Ovary (tissue), 7 donors: ENCODE measurements at regions not wholly inside any gene's neighbourhood (a gene's known extent, or its start where the extent isn't known, plus 50 kb on each side); places are given as distances from the start of the nearest gene placed in this dataset.

Source experiments
- DNase-seq, 5 donors: peaks; one replicate each; pipeline ENCODE4 v3.0.0-alpha.2; 2019 to 2020
- H3K27ac ChIP-seq, 2 donors: fragments of 200-600 bp; one replicate each; pipeline versions ENCODE4 v1.5.1 to v1.8.0; 2019 to 2022
- H3K27me3 ChIP-seq: fragments of 200-600 bp; one replicate; pipeline ENCODE4 v1.8.0; 2022
- H3K36me3 ChIP-seq: fragments of 200-600 bp; sonication (generic); one replicate; pipeline ENCODE4 v1.5.1; 2019
- H3K4me1 ChIP-seq: one replicate; pipeline ENCODE4 v1.8.1; 2013; ENCODE audit warnings: mild to moderate bottlenecking, moderate library complexity; ENCODE audit not compliant: insufficient read depth
- H3K4me3 ChIP-seq: fragments of 200-600 bp; sonication (generic); one replicate; pipeline ENCODE4 v1.5.1; 2017
- H3K9me3 ChIP-seq, 2 donors: fragments of 200-600 bp in 1 of 2; sonication (generic) in 1 of 2; one replicate each; pipeline versions ENCODE4 v1.5.1 to v1.8.1; 2013 to 2019; ENCODE audit warnings: mild to moderate bottlenecking in 1 of 2, moderate library complexity in 1 of 2
- EP300 ChIP-seq: sonication (generic); formaldehyde crosslinking; IDR thresholded peaks from one replicate; pipeline ENCODE4 v1.6.1; 2017; ENCODE audit warnings: antibody characterized with exemption
- POLR2A ChIP-seq: fragments of 450-650 bp; IDR thresholded peaks from one replicate; pipeline ENCODE4 v1.6.1; 2017; ENCODE audit warnings: antibody characterized with exemption, mild to moderate bottlenecking, moderate library complexity
- WGBS, 3 donors: extraction: QIAGEN DNeasy Blood & Tissue Kit in 1 of 3; methylation state at CpG; one replicate each; pipeline versions ENCODE4 v1.1.5 to v1.1.7; 2013 to 2017; 5-methylcytosine and 5-hydroxymethylcytosine counted together
- intact Hi-C, 4 donors: fragments of 100-400 bp; cut with DNase I; formaldehyde crosslinking; loops; one replicate each; pipeline versions ENCODE4 v1.11.0 to v1.15.1; 2022 to 2023
- TF ChIP-seq, protein P1 (sequence below), 3 donors: fragments of 450-650 bp in 2 of 3; fragments of 200-600 bp in 1 of 3; IDR thresholded peaks; one replicate each; pipeline versions ENCODE4 v1.5.1 to v1.8.0; 2016 to 2022; ENCODE audit warnings: antibody characterized with exemption in 3 of 3, mild to moderate bottlenecking in 1 of 3
- donor health status: DM: no; HTN: no; CAD: no; lungs with moderate emphysema.
- donor health status: DM: no; HTN: no; CAD: no.
- donor health status: Bipolar disorder and iron deficiency.
- donor health status: DM: no; HTN: no; CAD: no.
- donor health status: DM: yes; HTN: yes; CAD: no.

DNA sequence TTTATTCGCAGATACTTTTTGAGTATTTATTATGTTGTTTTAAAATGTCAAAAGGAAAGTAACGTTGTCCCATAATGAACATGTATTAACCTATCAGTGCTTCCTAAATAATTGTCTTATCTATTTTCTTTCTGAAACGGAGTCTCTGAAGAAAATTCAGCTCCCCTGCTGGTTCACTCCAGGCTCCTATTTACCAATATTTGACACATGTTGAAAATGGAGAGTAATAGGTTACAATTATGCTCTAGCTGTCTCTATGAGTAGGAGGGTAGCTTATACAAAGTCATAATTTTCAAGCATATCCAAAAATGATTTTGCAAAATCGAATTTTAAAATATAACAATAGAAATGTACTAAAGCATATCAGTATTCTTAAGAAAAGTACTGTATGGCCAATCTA is 844.1 kb downstream of the CDH18 start:
- WGBS, 3 donors = 52 to 54% (median 53%) methylated on average over 4 of the region's 4 CpGs
- TF ChIP-seq EP300 = no peak
- no peak for TF ChIP-seq POLR2A
- TF ChIP-seq, protein P1, sequence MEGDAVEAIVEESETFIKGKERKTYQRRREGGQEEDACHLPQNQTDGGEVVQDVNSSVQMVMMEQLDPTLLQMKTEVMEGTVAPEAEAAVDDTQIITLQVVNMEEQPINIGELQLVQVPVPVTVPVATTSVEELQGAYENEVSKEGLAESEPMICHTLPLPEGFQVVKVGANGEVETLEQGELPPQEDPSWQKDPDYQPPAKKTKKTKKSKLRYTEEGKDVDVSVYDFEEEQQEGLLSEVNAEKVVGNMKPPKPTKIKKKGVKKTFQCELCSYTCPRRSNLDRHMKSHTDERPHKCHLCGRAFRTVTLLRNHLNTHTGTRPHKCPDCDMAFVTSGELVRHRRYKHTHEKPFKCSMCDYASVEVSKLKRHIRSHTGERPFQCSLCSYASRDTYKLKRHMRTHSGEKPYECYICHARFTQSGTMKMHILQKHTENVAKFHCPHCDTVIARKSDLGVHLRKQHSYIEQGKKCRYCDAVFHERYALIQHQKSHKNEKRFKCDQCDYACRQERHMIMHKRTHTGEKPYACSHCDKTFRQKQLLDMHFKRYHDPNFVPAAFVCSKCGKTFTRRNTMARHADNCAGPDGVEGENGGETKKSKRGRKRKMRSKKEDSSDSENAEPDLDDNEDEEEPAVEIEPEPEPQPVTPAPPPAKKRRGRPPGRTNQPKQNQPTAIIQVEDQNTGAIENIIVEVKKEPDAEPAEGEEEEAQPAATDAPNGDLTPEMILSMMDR (IDR thresholded peaks at IDR 0.05) = no peak
- H3K36me3 ChIP-seq = no peaks in the 10 kb centered on the region

DNA sequence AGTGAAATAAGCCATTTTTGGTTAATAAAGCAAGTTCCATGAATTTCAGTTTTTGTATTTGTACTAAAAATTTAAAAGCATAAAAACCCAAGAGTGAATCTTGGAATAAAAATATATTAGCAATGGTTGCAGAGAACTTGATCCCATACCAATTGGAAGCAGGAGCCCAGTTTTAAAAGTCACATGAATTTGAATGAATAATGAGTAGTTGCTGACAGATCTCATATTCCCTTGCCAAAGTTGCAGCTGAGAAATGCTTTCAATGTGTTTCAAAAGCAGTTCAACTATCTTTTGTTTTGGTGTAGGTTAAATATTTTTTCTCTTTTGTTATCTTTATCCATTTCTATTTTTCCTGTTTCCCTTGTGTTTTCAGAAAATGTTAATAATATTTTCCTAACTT is 818.6 kb downstream of the CDH18 start:
- Histone ChIP-seq H3K36me3 (no peaks in the 10 kb centered on the region), H3K27me3 (no peaks in the 10 kb centered on the region), H3K27ac (no peak overlapping the region), H3K4me3 (no peak overlapping the region), H3K9me3 (no peaks in the 10 kb centered on the region), H3K4me1 (no peaks in the 10 kb centered on the region)
- intact Hi-C loops = no loop called here
- no peak for DNase-seq
- TF ChIP-seq EP300 (no peak), POLR2A (no peak)
- TF ChIP-seq, protein P1 (IDR thresholded peaks at IDR 0.05) = no peak

More for the DNA sequence above, 844.1 kb downstream of the CDH18 start:
- no peak overlapping the region for H3K4me3 ChIP-seq
- intact Hi-C loops = no loop called here
- no peak for DNase-seq
- H3K27me3 ChIP-seq = no peaks in the 10 kb centered on the region
- no peaks in the 10 kb centered on the region for H3K9me3 ChIP-seq
- no peaks in the 10 kb centered on the region for H3K4me1 ChIP-seq
- H3K27ac ChIP-seq = no peak overlapping the region

DNA sequence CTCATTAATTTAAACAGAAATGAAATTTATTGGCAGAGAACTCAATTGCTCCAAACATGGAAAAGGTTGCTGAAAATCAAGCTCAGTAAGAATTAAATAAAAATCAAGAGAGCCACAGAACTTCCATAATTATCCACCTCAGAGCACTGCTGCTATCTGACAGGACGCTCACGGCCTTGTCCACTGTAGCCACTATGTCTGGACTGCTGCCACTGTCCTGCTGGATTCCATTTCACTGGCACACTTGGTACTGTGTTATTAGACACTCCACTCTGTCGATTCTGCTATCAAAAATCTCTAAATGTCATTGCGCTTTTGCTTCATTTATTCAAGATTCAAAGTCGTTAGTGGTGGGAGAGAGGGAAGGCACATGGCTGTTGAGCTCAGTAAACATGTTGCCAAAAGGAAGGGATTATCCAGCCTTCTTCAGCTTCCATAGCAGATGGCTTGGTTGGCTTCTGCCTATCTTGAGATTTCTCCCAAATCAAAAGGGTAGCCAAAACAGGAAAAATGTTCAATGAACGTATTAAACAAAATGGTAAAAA is 815.0 kb downstream of the CDH18 start:
- no peak for DNase-seq
- Histone ChIP-seq H3K4me3 (no peak overlapping the region), H3K4me1 (no peaks in the 10 kb centered on the region), H3K36me3 (no peaks in the 10 kb centered on the region), H3K27ac (no peak overlapping the region), H3K9me3 (no peaks in the 10 kb centered on the region), H3K27me3 (no peaks in the 10 kb centered on the region)
- intact Hi-C loops = no loop called here
- WGBS, 3 donors = 82 to 85% (median 82%) methylated on average over 6 of the region's 6 CpGs
- TF ChIP-seq POLR2A (no peak), EP300 (no peak)
- TF ChIP-seq, protein P1 (IDR thresholded peaks at IDR 0.05) = no peak

DNA sequence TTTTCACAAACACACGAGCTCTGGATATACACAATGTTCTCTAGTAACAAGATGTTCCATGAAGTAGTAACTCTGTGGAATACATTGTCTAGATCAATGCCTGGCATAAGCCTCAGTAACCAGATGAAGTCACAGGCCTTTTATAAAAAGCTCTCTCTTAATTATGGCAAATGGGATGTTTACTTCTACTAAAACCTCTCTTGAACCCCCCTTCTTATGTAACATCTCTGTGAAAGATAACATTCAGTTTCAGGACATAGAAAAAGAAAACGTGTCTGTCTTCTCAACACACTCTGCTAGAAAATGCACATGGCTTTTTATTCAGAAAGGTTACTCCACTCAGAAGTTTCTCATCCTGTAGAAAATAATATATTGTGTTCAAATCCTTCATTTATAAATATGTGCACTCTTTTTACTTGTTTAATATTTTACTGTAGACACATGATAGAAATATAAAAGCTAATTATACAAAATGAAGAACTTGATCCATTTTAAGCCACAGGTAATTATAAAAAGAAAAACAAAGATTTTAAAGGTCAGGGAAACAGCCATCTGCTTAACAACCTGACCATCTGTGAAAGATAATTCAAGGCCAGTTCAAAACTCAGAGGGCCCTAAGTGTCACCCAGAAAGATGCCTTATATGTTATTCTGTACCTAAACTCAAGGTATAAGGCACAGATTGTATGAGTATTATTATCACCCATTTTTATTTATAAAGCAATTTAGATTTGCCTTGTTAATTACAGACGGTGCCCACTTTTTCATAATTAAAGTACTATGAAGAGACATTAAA is 812.0 kb downstream of the CDH18 start:
- no peaks in the 10 kb centered on the region for H3K27me3 ChIP-seq
- no peaks in the 10 kb centered on the region for H3K36me3 ChIP-seq
- intact Hi-C loops = no loop called here
- no peak overlapping the region for H3K4me3 ChIP-seq
- TF ChIP-seq EP300 = no peak
- no peak for TF ChIP-seq POLR2A
- TF ChIP-seq, protein P1 (IDR thresholded peaks at IDR 0.05) = no peak
- H3K27ac ChIP-seq = no peak overlapping the region
- no peaks in the 10 kb centered on the region for H3K4me1 ChIP-seq
- no peaks in the 10 kb centered on the region for H3K9me3 ChIP-seq
- DNase-seq = no peak
- WGBS, 3 donors = 31 to 36% (median 32%) methylated on average over 3 of the region's 3 CpGs
